Uterus (tissue), 3 donors: ENCODE measurements at regions not wholly inside any gene's neighbourhood (a gene's known extent, or its start where the extent isn't known, plus 50 kb on each side); places are given as distances from the start of the nearest gene placed in this dataset.

Experiments
- DNase-seq, 2 donors: peaks; one replicate each; pipeline ENCODE4 v3.0.0-alpha.2; 2019 to 2020
- H3K27ac ChIP-seq, 2 donors: fragments of 200-600 bp; sonication (generic); 1 replicate in 1 of 2; 2 replicates in 1 of 2; pipeline ENCODE4 v1.5.1; 2016 to 2018
- H3K27me3 ChIP-seq, 2 donors: fragments of 200-600 bp; sonication (generic); one replicate each; pipeline ENCODE4 v1.5.1; 2018 to 2019; ENCODE audit warnings: control low read depth in 1 of 2
- H3K36me3 ChIP-seq, 2 donors: fragments of 200-600 bp; sonication (generic); one replicate each; pipeline ENCODE4 v1.5.1; 2019; ENCODE audit warnings: control low read depth in 1 of 2
- H3K4me1 ChIP-seq, 2 donors: fragments of 200-600 bp; sonication (generic); one replicate each; pipeline ENCODE4 v1.5.1; 2018 to 2019; ENCODE audit warnings: control low read depth in 1 of 2
- H3K4me3 ChIP-seq, 2 donors: fragments of 200-600 bp; sonication (generic); 1 replicate in 1 of 2; 2 replicates in 1 of 2; pipeline ENCODE4 v1.5.1; 2018 to 2019; ENCODE audit warnings: mild to moderate bottlenecking in 1 of 2
- H3K9me3 ChIP-seq, 2 donors: fragments of 200-600 bp; sonication (generic); one replicate each; pipeline ENCODE4 v1.5.1; 2019; ENCODE audit warnings: control low read depth in 1 of 2
- CTCF ChIP-seq, 4 experiments: fragments of 200-600 bp in 2 of 4; fragments of 450-650 bp in 2 of 4; sonication (generic) in 2 of 4; IDR thresholded peaks; one replicate each; pipeline ENCODE4 v1.5.1; 2016 to 2019; ENCODE audit warnings: antibody characterized with exemption in 4 of 4, mild to moderate bottlenecking in 2 of 4, moderate library complexity in 1 of 4
- POLR2A ChIP-seq, 2 donors: fragments of 450-650 bp; IDR thresholded peaks; one replicate each; pipeline ENCODE4 v1.6.1; 2016; ENCODE audit warnings: antibody characterized with exemption in 2 of 2, mild to moderate bottlenecking in 1 of 2, moderate library complexity in 1 of 2
- intact Hi-C: fragments of 100-400 bp; cut with DNase I; formaldehyde crosslinking; loops from one replicate; pipeline ENCODE4 v1.15.1; 2023; ENCODE audit warnings: low total_unique reads
- donor health status: DM: yes; HTN: yes; CAD: no.

- no peak overlapping the region for H3K4me3 ChIP-seq
- H3K4me1 ChIP-seq = no peaks in the 10 kb centered on the region
- no peak overlapping the region for H3K27ac ChIP-seq
- H3K27me3 ChIP-seq = no peaks in the 10 kb centered on the region
- DNase-seq = no peak
- no peaks in the 10 kb centered on the region for H3K9me3 ChIP-seq
- no peaks in the 10 kb centered on the region for H3K36me3 ChIP-seq
- intact Hi-C loops = no loop called here
- TF ChIP-seq POLR2A (IDR thresholded peaks at IDR 0.05) (no peak), CTCF (IDR thresholded peaks at IDR 0.05) (no peak)
Measured at GRCh38 chr11:122294041-122294440, 178.0 kb upstream of the BLID start.

- H3K4me3 ChIP-seq = no peak overlapping the region
- intact Hi-C loops = no loop called here
- TF ChIP-seq POLR2A (IDR thresholded peaks at IDR 0.05) = no peak
Measured at GRCh38 chr11:122293296-122294023, 177.4 kb upstream of the BLID start.

GRCh38 chr11:122287401-122287800 lies 171.4 kb upstream of the BLID start:
- intact Hi-C loops = no loop called here
- Histone ChIP-seq H3K36me3 (no peaks in the 10 kb centered on the region), H3K27ac (no peak overlapping the region), H3K4me3 (no peak overlapping the region), H3K27me3 (no peaks in the 10 kb centered on the region), H3K4me1 (no peaks in the 10 kb centered on the region), H3K9me3 (no peaks in the 10 kb centered on the region)
- DNase-seq = no peak
- TF ChIP-seq CTCF (IDR thresholded peaks at IDR 0.05) (no peak), POLR2A (IDR thresholded peaks at IDR 0.05) (no peak)

More at GRCh38 chr11:122293296-122294023, 177.4 kb upstream of the BLID start:
- no peaks in the 10 kb centered on the region for H3K9me3 ChIP-seq
- no peaks in the 10 kb centered on the region for H3K27me3 ChIP-seq
- DNase-seq = no peak
- no peak overlapping the region for H3K27ac ChIP-seq
- no peaks in the 10 kb centered on the region for H3K4me1 ChIP-seq
- H3K36me3 ChIP-seq = no peaks in the 10 kb centered on the region

GRCh38 chr11:122285070-122285988 lies 169.3 kb upstream of the BLID start:
- H3K27me3 ChIP-seq = no peaks in the 10 kb centered on the region
- H3K9me3 ChIP-seq = no peaks in the 10 kb centered on the region
- no peaks in the 10 kb centered on the region for H3K4me1 ChIP-seq
- intact Hi-C loops = no loop called here
- TF ChIP-seq CTCF (IDR thresholded peaks at IDR 0.05) (no peak), POLR2A (IDR thresholded peaks at IDR 0.05) (no peak)
- no peak overlapping the region for H3K4me3 ChIP-seq
- no peak overlapping the region for H3K27ac ChIP-seq
- DNase-seq = no peak
- H3K36me3 ChIP-seq = no peaks in the 10 kb centered on the region

- Histone ChIP-seq H3K27ac (no peak overlapping the region), H3K36me3 (no peaks in the 10 kb centered on the region), H3K4me3 (no peak overlapping the region), H3K27me3 (no peaks in the 10 kb centered on the region), H3K4me1 (no peaks in the 10 kb centered on the region), H3K9me3 (no peaks in the 10 kb centered on the region)
- TF ChIP-seq CTCF (IDR thresholded peaks at IDR 0.05) = no peak
- TF ChIP-seq POLR2A (IDR thresholded peaks at IDR 0.05) = no peak
- no peak for DNase-seq
- intact Hi-C loops = no loop called here
Measured at GRCh38 chr11:122280870-122281269, 164.9 kb upstream of the BLID start.
